Right lobe of liver (tissue), 6 donors: ENCODE measurements at regions not wholly inside any gene's neighbourhood (a gene's known extent, or its start where the extent isn't known, plus 50 kb on each side); places are given as distances from the start of the nearest gene placed in this dataset.

Experiments
- ATAC-seq, 4 donors: fragments of 200-7000 bp; cut with Tn5 transposase; one replicate each; pipeline ENCODE4 v1.9.1; 2020; ENCODE audit warnings: mild to moderate bottlenecking in 4 of 4, moderate library complexity in 4 of 4
- DNase-seq, 3 donors: peaks; one replicate each; pipeline ENCODE4 v3.0.0-alpha.2; 2020
- H3K27ac ChIP-seq, 3 donors: fragments of 200-600 bp; one replicate each; pipeline ENCODE4 v1.8.0; 2022
- H3K27me3 ChIP-seq, 2 donors: fragments of 200-600 bp; one replicate each; pipeline ENCODE4 v1.8.0; 2022
- H3K36me3 ChIP-seq, 4 donors: fragments of 200-600 bp; sonication (generic) in 1 of 4; one replicate each; pipeline versions ENCODE4 v1.5.1 to v1.8.0; 2017 to 2022; ENCODE audit warnings: control low read depth in 1 of 4
- H3K4me1 ChIP-seq, 4 donors: fragments of 200-600 bp; sonication (generic) in 1 of 4; one replicate each; pipeline versions ENCODE4 v1.5.1 to v1.8.0; 2017 to 2022; ENCODE audit warnings: control low read depth in 1 of 4
- H3K4me3 ChIP-seq, 3 donors: fragments of 200-600 bp; one replicate each; pipeline ENCODE4 v1.8.0; 2022
- H3K9me3 ChIP-seq, 4 donors: fragments of 200-600 bp; sonication (generic) in 1 of 4; one replicate each; pipeline versions ENCODE4 v1.5.1 to v1.8.0; 2017 to 2022; ENCODE audit warnings: control low read depth in 1 of 4
- POLR2A ChIP-seq: fragments of 450-650 bp; IDR thresholded peaks from one replicate; pipeline ENCODE4 v1.6.1; 2017; ENCODE audit warnings: antibody characterized with exemption, mild to moderate bottlenecking
- WGBS: methylation state at CpG from one replicate; pipeline ENCODE4 v1.1.6; 2018; ENCODE audit warnings: low coverage, low lambda C conversion rate; ENCODE audit not compliant: insufficient coverage; ENCODE audit errors: missing lambda C conversion rate; 5-methylcytosine and 5-hydroxymethylcytosine counted together
- intact Hi-C, 2 donors: fragments of 100-400 bp; cut with DNase I; formaldehyde crosslinking; loops; one replicate each; pipeline versions ENCODE4 v1.11.2 to v1.14.1; 2022
- TF ChIP-seq, protein P1 (sequence below), 4 donors: fragments of 200-600 bp in 3 of 4; fragments of 450-650 bp in 1 of 4; IDR thresholded peaks; one replicate each; pipeline versions ENCODE4 v1.5.1 to v1.8.0; 2016 to 2022; ENCODE audit warnings: antibody characterized with exemption in 4 of 4, mild to moderate bottlenecking in 2 of 4
- donor health status: DM: no; HTN: yes; CAD: no.
- donor health status: DM: no; HTN: no; CAD: no.
- donor health status: DM: no; HTN: no; CAD: no.
- donor health status: DM: no; HTN: yes; CAD: no.
- donor health status: DM: no; HTN: yes; CAD: no.

DNA sequence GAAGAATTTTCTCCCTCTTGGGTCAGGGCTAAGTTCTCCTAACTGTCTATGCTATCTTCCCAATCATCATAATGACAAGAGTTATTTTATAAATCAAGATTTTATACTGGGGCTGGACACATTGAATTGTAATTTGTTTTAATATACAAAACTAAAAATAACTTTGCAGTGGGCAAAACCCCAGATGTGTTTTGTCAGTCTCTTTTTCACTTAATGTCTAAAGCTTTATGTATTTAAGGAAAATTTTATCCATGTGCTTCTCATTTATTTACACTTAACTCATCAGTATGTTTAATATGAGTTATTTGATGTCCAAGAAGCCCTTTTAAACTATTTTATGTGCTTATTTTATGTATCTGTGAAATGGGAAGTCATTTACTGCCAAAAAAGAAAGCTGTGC, 362.8 kb upstream of the ADAMTSL1 start:
- intact Hi-C loops = no loop called here
- no peaks in the 10 kb centered on the region for H3K9me3 ChIP-seq
- H3K4me3 ChIP-seq = no peak overlapping the region
- H3K4me1 ChIP-seq = no peaks in the 10 kb centered on the region
- H3K27me3 ChIP-seq = no peaks in the 10 kb centered on the region
- ATAC-seq = no peak
- no peaks in the 10 kb centered on the region for H3K36me3 ChIP-seq
- H3K27ac ChIP-seq = no peak overlapping the region
- DNase-seq = no peak
- TF ChIP-seq, protein P1, sequence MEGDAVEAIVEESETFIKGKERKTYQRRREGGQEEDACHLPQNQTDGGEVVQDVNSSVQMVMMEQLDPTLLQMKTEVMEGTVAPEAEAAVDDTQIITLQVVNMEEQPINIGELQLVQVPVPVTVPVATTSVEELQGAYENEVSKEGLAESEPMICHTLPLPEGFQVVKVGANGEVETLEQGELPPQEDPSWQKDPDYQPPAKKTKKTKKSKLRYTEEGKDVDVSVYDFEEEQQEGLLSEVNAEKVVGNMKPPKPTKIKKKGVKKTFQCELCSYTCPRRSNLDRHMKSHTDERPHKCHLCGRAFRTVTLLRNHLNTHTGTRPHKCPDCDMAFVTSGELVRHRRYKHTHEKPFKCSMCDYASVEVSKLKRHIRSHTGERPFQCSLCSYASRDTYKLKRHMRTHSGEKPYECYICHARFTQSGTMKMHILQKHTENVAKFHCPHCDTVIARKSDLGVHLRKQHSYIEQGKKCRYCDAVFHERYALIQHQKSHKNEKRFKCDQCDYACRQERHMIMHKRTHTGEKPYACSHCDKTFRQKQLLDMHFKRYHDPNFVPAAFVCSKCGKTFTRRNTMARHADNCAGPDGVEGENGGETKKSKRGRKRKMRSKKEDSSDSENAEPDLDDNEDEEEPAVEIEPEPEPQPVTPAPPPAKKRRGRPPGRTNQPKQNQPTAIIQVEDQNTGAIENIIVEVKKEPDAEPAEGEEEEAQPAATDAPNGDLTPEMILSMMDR (IDR thresholded peaks at IDR 0.05) = no peak
- no peak for TF ChIP-seq POLR2A

DNA sequence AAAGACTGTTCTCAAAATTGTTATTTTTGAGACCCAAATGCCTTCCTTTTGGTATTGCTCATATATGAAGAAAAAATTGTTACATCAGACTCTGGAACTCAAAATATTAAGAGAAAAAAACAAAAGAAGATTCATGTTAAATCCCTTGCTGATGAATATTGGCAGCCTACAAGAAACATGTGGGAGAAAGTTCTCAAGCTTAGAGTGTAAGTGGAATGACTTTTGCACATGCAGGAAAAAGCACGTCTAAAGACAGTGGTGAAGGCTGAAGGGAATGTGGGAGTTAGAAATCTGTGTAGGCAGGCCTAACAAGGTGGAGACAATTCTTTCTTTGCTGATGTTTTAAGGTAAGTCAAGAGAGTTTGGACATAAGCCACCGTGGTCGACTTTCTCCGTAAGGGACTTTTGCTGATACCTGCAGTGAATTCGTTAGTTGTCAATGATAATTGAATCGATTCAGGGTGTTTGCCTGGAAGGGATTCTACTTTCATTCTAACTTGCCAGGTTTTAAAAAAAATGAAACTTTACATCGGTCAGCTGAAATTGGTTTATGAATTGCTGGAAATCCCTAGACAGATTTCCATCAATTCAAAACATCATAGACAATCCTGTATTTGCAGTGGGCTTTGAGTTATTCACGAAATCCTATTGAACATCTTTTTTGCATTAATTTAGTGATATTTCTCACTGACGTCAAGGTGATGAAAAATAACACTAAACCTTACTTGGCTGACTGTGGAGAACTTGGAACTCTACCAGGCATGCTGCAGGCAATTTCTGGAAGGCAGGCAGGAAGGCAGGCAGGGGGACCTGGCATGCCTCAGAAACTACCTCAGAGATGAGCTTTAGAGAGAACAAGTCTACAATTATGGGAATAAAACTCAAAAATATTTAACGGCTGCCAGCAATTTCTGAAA, 359.1 kb upstream of the ADAMTSL1 start:
- DNase-seq (no peak), ATAC-seq (no peak)
- intact Hi-C loops = no loop called here

DNA sequence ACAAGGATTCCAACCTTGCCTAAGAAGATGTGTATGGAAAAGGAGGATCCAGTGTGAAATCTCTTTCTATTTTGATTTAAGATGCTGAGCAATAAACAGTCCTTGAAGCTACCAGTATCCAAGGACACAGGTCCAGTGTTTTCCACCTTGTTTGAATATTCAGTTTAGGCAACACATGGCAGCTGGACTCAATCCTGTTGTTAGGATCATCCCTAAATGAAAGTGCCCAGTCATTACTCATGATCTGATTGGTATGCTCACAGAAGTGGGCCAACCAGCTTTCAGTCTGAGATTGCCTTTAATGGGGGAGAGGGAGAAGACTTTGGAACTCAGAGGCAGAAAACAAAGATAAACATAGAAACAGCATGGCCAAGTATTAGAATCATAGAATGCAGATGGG, 355.7 kb upstream of the ADAMTSL1 start:
- intact Hi-C loops = no loop called here
- no peak for DNase-seq
- TF ChIP-seq, protein P1 (IDR thresholded peaks at IDR 0.05) = no peak
- no peak for TF ChIP-seq POLR2A

More for the DNA sequence above, 359.1 kb upstream of the ADAMTSL1 start:
- Histone ChIP-seq H3K27me3 (no peaks in the 10 kb centered on the region), H3K4me1 (no peaks in the 10 kb centered on the region), H3K9me3 (no peaks in the 10 kb centered on the region), H3K4me3 (no peak overlapping the region), H3K36me3 (no peaks in the 10 kb centered on the region), H3K27ac (no peak overlapping the region)
- 64% methylated on average over 10 of the region's 10 CpGs for WGBS
- TF ChIP-seq, protein P1 (IDR thresholded peaks at IDR 0.05) = no peak
- TF ChIP-seq POLR2A = no peak

DNA sequence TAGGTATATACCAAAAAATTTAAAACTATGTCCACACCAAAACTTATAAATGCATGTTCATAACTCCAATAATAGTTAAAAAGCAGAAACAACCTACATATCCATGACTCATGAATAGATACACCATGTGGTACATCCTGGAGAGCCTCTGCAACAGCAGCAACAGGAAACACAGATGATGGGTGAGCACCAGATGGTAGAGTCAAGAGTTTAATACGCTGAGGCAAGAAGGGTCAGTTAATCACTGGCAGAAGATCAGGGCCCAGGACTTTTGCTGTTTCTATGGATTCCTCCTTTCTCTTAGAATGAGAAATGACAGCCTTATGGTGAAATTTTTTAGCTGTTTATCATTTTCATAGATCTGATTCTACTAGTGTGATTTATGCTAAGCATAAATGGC, 351.8 kb upstream of the ADAMTSL1 start:
- DNase-seq (no peak), ATAC-seq (no peak)
- TF ChIP-seq, protein P1 (IDR thresholded peaks at IDR 0.05) = no peak
- TF ChIP-seq POLR2A = no peak
- intact Hi-C loops = no loop called here
- H3K9me3 ChIP-seq = no peaks in the 10 kb centered on the region
- no peak overlapping the region for H3K27ac ChIP-seq
- no peaks in the 10 kb centered on the region for H3K36me3 ChIP-seq
- no peak overlapping the region for H3K4me3 ChIP-seq
- 27% methylated on average over 1 of the region's 1 CpG for WGBS
- H3K4me1 ChIP-seq = no peaks in the 10 kb centered on the region
- no peaks in the 10 kb centered on the region for H3K27me3 ChIP-seq

More for the DNA sequence above, 355.7 kb upstream of the ADAMTSL1 start:
- no peaks in the 10 kb centered on the region for H3K36me3 ChIP-seq
- H3K9me3 ChIP-seq = no peaks in the 10 kb centered on the region
- H3K4me3 ChIP-seq = no peak overlapping the region
- no peaks in the 10 kb centered on the region for H3K27me3 ChIP-seq
- no peak for ATAC-seq
- H3K4me1 ChIP-seq = no peaks in the 10 kb centered on the region
- no peak overlapping the region for H3K27ac ChIP-seq
